KBM-7 (cell line): ENCODE measurements at regions not wholly inside any gene's neighbourhood (a gene's known extent, or its start where the extent isn't known, plus 50 kb on each side); places are given as distances from the start of the nearest gene placed in this dataset.
A peak's percentile ranks its signal among the peaks of the same experiment; 100 is the strongest.

Experiments
- DNase-seq: peaks from one replicate; pipeline ENCODE4 v3.0.0-alpha.2; 2015
- in situ Hi-C: fragments of 300-500 bp; cut with MboI; formaldehyde crosslinking; loops from 2 replicates; pipeline ENCODE4 v1.14.3; 2020; ENCODE audit warnings: low sequenced_read_pairs, low pct_unique_long_range_greater_than_20kb, mixed read lengths

DNA sequence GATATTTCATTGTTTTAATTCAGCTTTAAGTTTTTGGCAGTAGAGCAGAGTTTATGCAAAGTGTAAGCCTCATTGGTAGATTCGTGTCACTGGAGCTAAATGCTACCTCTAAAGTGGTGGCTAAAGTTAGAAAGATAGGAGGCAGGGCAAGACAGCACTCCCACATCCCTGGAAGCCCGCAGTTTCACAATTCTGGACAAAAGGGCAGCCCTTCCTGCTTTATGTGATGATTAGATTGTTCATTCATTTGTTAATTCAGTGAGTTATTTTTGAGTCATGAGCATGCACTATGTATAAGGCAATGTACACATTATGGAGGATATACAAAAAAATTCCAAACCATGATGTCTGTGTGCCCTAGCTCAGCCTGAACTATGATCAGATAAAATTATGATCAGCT lies 52.1 kb upstream of the EIF3M start:
- DNase-seq, result no peak
- in situ Hi-C loops, result no loop called here

DNA sequence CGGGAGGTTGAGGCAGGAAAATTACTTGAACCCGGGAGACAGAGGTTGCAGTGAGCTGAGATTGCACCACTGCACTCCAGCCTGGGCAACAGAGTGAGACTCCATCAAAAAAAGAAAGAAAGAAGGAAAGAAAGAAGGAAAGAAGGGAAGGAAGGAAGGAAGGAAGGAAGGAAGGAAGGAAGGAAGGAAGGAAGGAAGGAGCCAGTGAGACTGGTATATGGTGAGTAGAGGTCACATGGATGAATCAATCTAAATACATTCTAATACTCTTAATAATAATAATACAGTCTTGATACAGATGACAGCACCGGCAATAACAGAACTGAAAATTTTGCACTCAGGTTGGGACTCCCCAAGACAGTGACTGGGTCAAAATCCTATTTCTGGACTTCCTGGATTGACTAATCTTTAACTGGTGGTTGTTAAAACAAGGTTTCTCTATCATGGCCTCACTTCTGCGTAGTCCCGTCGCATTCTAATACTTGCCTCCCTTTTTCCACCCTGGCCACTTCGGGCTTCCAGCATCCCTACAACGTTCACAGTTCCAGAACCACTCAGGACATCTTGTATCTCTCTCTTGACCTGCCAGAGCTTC lies 53.5 kb upstream of the EIF3M start:
- in situ Hi-C loops, result no loop called here
- no peak for DNase-seq

DNA sequence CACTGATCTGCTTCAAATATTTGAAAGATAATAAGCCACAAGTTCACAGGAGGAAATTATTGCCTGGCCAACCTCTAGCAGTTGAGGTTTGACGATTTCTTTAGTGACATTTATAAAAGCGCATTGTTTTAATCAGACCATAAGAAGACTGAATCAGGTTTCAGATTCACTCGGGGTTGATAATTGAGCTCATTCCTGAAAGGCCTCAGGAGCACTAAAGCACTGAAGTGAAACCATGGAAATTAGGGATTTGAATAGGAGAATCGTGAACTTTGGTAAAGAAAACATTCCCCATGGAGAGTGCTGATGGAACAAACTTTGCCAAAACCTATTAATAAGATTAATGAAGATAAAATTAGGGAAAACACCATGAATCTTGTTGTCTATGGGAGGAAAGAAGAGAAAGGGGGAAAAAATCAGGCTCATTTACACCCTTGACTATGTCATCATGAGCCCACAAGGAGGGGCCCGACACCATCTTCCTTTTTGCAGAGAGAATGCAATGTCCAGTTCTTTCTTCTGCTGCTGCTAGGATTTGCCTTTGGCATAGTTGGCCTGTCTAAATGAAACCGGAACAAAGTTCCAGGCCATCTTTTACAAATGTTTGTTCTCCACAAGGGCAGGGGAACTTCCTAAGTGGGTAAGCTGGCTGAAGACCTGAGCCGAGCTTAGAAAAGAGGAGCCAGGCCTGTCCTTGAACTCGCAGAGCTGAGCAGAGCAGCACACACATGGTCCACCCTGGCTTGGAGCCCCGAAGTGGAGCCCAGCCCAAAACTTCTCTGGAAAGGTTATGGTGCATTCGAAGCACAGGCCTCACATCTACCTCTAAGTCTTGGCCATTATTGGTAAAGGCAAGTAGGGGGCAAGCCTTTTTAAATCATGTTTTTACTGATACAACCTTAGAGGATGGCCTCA lies 56.1 kb upstream of the EIF3M start:
- no peak for DNase-seq
- in situ Hi-C loops, result no loop called here

DNA sequence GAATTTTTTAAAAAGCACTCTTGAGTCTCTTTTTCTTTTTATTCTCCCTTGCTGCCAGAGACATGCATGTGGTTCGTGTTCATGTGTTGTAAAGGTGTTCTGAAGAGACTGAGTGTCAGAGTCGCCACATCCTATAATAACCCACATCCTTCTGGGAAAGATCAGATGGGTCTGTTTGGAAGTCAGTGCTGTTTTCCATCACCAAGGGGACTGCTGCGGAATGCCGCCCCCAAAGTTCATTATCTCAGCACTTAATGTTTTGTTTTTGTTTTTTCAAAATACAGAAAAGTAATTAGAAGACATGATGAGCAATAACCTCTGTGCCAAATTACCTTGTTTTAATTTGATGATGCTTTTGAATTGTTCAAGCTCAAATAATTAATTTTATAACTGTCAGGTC lies 56.9 kb upstream of the EIF3M start:
- DNase-seq, result no peak
- in situ Hi-C loops, result no loop called here

DNA sequence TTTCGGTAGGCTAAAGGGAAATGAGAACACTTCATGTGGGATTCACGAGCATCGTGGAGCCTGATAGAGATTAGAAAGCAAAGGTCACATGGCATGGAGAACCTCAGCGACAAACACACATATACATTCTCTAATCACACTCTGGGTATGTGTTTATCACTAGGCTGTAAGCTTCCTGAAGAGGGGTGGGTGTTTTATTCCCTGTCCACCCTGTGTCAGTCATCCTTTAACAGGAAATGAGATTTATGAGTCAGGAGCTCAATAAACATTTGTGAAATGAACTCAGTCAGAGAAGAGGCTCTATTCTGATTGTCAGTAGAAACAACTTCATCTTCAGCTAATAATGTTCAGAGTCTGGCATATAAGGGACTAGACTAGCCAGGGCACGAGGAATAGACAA lies 71.7 kb upstream of the EIF3M start:
- in situ Hi-C loops, result no loop called here
- peak; percentile 5 for DNase-seq

DNA sequence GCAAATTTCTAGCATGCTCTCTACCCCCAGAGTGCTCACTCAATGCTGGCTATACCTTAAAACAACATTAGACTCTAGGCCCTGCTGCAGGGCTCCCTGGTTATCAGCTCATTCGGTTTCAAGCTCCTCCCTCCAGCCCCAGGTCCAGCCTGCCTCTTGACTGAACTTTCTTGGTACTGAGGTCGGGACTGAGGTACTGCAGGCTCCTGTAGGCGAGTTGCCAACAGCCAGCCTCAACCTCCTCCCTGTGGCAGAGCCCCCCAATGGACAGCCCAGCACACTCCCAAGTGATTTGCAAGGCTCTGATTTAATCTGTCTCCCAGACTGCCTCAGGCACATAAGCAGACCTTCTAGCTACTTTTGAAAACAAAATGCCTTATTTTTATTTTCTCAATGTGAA lies 73.6 kb upstream of the EIF3M start:
- DNase-seq, result no peak
- in situ Hi-C loops, result no loop called here

DNA sequence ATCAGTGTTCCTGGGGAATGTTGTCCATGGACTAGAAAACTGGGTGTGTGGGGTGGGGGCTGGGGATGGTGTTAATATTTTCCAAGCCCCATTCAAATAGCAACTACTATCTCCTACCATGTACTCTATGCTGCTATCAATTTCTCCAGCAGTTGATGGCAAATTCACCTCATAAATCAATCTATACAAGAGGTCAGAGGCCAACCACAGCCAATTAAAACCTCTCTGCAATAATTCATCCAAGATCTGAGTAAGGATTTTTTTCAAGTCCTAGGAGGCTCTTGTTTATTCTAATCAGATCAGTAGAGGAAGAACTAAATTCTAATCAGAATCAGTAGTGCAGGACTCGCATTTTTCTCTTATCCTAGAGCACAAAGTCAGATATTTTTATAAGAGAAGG lies 73.4 kb upstream of the WT1 start:
- in situ Hi-C loops, result no loop called here
- no peak for DNase-seq

DNA sequence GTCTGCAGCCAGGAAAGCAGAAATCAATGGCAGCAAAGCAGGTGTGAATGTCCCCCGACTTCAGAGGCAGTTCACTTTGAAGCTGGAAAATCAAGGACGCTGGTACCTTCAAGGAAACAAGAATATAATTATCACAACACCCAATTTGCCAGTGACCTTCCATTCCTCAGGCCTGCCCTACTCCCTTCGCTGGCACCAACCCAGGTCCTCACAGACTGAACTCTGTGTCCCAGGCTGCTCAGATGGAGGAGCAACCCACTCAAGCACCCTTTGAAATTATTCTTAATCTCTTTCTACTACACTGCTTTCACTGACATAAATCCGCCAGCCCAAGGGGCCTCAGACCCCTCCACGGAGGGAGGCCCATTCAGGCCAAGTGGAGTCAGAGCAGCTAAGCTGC lies 64.7 kb upstream of the WT1 start:
- in situ Hi-C loops, result no loop called here
- no peak for DNase-seq

DNA sequence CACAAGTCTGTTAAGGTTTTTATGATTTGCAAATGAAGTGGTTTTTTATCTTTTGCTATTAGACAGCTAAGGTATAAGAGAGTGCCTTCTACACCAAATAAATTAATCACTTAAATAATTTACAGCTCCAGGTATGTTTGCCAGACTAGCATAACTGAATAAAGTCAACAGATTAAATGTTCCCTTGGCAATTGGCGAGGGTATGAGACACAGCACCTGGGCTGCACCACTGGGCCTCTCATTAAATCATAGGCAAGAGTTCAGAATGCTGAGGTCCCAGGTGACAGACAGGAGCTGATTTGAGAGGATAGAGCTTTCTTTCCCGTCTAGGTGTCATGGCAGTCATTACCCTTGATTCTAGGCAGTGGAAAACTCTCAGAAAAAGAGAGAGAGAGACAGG lies 62.6 kb upstream of the WT1 start:
- in situ Hi-C loops, result no loop called here
- DNase-seq, result no peak

DNA sequence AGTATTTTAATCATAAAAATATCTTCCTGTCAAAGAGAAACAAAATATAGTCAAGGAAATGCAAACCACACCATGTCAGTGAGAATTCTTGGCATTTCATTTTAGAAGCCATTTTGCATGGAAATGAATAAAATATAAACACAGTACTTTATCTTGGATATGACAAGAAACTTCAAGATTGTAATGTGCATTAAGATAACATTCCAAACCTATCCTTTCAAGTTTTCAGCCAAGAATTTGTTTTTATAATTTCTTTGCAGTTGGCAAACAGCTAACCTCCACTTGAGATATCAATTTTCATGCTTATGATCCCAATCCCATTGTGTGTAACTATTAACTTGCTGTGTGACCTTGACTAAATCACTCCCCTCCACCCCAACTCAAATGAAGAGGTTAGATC lies 59.3 kb upstream of the WT1 start:
- no peak for DNase-seq
- in situ Hi-C loops, result no loop called here

DNA sequence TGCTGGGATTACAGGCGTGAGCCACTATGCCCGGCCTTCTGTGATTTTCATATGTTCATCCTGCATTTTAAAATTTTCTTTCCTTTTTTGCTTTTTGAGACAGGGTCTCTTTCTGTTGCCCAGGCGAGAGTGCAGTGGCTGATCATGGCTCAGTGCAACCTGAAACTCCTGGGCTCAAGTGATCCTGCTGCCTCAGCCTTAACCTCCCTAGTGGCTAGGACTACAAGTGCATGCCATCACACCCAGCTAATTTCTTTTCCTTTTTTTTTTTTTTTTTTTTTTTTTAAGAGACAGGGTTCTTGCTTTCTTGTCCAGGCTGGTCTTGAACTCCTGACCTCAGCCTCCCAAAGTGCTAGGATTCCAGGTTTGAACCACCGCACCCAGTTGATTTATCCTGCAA lies 54.1 kb upstream of the WT1 start:
- in situ Hi-C loops, result no loop called here
- no peak for DNase-seq

DNA sequence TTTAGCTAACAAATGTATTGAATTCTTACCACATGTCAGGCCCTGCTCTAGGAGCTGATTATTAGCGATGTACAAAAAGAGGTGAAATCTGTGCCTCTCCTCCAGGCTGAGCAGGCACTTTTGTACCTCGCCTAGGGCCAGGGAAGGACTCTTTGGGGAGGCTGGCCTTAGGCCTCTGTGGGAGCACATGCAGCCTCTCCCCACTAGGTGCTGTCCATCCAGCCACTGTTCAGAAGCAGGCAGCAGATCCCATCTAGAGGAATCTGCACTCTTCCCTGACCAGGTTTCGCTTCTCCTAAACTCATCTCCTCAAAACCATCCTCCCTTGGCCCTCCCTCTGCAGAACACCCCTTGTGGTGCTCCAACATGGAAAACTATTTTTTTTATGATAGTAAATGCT lies 51.9 kb upstream of the WT1 start:
- DNase-seq, result no peak
- in situ Hi-C loops, result no loop called here

DNA sequence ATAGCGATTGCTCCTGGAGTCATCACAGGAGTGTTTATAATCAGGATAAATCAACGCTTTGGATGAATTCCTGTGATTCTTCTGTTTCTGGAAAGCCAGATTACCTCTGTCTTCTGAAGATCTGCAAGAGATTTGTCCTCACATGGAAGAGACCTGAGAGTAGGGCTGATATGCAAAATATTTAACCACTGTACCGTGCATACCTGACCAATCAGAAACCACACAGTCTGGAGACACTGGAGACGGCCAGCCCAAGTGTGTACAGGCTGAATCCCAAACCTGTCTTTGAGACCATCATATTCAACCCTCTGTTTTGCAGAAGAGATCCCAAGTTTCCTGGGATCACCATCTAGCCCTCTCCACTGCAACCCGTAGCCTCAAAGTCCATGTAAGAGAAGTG lies 50.4 kb upstream of the WT1 start:
- in situ Hi-C loops, result no loop called here
- DNase-seq, result no peak
